GM21526 (cell line): ENCODE measurements at regions not wholly inside any gene's neighbourhood (a gene's known extent, or its start where the extent isn't known, plus 50 kb on each side); places are given as distances from the start of the nearest gene placed in this dataset.
"Not testable (repeated sequence)": the region's sequence is repeated elsewhere in the genome, so short reads cannot be mapped to it uniquely, and the experiment has no call there.

ENCODE experiments used
- ATAC-seq: cut with Tn5 transposase; IDR thresholded peaks from one replicate; pipeline ENCODE4 v1.9.1; 2021; ENCODE audit warnings: moderate library complexity; ENCODE audit not compliant: unreplicated experiment, low FRiP score

DNA sequence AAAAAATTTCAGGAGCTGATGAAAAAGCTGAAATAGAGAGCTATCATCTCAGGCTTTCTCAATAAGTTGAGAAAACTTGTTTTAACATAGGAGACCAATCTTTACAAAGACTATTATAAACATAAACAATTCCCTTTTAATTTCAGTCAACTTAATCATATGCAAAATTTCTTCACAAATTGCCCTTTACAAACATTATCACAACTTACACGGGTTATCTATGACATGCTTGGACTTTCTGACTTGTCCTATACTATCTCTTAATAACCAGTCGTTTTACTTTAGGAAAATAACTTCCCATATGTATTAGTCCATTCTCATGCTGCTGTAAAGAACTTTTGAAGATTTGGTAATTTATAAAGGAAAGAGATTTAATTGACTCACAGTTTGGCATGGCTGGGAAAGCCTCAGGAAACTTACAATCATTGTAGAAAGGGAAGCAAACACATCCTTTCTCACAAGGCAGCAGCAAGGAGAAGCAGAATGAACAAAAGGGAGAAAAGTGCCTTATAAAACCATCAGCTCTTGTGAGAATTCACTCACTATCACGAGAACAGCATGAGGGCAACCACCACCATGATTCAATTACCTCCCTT, 1583.7 kb upstream of the CELF4 start:
- no peak for ATAC-seq

DNA sequence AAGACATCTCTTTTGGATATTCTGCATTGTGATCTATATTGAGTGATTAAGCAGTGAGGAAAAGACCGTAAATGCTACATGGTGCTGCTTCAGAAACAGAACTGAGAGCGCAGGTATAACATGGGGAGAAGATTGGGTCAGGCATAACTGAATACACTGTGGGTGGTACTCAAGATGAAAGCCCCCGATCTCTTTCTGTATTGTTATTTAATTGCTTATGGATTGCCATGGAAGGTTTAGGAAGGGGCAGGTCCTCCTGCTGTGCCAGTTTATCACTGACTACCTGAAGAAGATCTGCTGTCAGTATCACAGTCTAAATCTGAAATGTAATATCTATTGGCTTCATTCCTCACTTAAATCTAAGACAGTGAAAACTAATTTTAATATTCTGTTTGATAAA, 1568.7 kb upstream of the CELF4 start:
- no peak for ATAC-seq

DNA sequence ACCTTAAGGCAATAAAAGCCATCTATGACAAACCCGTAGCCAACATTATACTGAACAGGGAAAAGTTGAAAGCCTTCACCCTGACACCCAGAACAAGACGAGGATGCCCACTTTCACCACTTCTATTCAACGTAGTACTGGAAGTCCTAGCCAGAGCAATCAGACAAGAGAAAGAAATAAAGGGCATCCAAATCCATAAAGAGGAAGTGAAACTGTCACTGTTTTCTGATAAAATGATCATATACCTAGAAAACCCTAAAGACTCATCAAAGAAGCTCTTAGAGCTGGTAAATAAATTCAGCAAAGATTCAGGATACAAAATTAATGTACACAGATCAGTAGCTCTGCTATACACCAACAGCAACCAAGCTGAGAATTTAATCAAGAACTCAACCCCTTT, 1561.9 kb upstream of the CELF4 start:
- not testable (repeated sequence) for ATAC-seq

- no peak for ATAC-seq
These were observed 1548.2 kb upstream of the CELF4 start for GRCh38 chr18:39113790-39114189.

DNA sequence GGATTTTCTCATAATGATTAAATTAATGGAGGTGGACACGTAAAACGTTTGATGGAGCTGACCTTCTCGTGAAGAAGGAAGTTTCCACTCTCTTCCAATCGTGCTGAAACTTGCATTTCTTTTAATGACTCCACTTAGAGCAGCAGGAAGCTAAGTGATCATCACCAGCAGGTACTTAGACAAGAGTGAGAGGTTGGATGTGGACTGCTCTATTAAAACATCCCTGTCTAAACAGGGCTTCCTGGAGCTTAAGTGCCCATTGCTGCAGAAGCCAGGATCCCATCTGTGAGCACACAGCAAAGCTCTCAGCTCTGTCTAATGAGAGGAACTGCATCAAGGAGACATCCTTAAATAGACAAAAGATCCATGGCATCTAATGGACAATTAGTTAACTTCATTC, 1539.5 kb upstream of the CELF4 start:
- ATAC-seq = no peak

DNA sequence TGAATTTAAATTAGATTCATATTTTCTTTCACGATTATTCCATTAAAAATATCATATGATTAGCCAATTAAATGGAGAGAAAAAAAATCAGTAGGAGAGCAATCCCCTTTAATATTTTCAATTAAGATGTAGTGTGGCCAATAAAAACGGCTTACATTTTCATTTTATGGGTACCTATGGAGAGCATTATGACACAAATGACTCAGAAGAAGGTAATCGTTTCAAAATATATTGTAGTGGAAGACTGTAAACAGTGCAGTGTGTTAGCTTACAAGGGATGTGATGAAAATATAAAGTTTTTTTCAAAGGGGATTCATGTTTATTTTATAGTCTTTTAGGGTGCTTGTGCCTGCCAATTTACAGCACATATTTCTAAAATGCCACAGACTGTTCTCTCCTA, 1507.4 kb upstream of the CELF4 start:
- no peak for ATAC-seq

DNA sequence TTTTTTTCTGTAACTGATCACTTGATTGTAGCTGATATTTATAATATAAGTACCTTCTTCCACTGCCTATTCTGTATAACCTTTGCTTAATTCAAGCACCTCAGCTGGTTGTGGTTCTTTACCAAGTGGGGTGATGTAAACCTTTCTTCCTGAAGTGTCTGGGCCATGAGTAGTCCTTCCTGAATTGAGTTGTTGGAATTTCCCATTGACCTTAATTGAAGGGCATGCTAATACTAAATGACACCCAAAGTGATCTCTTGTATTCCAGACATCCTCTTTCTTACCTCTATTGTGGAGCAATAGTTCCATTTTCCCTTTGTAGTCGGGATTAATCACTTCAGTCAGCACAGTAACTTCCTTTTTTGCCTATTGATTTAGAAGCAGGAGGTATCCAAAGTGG, 1496.8 kb upstream of the CELF4 start:
- no peak for ATAC-seq

- ATAC-seq = no peak
These were observed 1492.9 kb upstream of the CELF4 start for GRCh38 chr18:39058386-39059000.

DNA sequence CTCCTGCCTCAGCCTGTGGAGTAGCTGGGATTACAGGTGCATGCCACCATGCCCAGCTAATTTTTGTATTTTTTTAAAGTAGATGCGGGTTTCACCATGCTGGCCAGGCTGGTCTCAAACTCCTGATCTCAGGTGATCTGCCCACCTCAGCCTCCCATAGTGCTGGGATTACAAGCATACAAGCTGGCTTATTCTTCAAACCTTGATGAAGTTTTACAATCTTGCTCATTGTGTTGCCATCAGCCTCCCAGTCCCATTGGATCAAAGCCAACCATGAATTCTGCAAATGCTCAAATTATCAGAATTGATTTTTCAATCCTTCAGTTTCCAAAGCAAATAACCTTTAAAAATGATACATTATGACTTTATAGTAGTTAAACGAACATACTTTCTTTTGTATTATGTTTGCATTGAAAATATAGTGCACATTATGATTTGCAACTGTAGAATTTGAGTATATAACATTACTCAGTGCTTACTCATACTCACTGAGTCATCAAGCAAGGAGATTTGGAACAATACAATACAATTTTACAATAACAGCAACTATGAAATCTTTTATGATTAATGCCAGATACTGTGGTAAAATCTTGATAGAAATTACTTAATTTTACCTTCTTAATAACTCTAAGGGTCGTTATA, 1491.9 kb upstream of the CELF4 start:
- ATAC-seq = no peak

DNA sequence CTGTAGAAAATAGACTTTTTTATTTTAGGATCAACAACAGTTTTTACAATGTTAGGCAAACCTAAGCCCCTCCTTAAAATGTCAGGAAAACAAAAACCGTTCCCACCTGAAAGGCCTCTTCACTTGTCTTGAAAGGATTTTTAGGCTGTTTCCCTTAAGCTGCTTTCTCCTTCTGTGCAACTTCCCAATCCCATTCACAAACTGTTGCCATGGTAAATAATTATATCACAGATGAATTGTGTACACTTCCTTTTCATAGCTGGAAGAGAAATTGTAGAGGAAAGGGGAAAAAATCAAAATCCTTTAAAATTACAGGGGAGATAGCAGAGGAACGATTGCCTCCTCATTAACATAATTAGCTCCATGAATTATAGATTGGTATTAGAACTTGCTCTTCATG, 1488.0 kb upstream of the CELF4 start:
- no peak for ATAC-seq

DNA sequence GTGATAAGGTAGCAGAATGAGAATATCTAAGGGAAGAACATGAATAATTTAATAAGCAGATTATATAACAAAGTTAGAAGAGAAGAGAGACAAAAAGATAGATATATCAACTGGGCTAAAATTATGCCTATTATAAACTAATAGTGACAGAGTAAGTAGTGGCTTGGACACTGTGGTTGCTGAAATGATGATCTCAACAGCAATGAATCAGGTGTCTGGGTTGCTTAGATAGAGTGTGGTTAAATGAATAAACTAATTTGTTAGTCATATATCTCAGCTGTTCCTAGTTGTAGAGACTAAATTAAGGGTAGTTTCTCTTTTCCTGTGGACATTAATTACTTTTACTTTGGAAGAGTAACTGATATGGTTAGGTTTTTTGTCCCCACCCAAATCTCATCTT, 1485.4 kb upstream of the CELF4 start:
- no peak for ATAC-seq

GRCh38 chr18:39039813-39040212, 1474.2 kb upstream of the CELF4 start:
- no peak for ATAC-seq

DNA sequence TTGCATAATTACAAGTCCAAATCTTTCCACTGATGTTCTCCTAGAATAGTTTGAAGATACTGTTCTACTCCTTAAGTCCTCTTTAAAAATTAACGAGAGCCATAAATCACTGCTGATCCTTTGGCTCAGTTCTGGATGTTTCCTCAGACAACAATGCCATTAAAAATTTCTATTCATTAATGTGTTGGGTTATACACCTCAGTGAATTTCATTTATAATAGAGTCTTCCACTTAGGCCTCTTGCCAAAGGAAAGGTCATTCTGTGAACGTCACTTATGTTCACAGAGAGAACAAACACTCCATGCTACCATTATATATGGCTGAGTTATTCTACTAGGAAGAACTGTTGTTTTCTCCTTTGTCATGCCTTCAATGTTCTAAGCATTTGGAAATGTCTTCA, 1472.3 kb upstream of the CELF4 start:
- no peak for ATAC-seq

GRCh38 chr18:39033312-39033711, 1467.7 kb upstream of the CELF4 start:
- ATAC-seq = no peak

- no peak for ATAC-seq
These were observed 1466.0 kb upstream of the CELF4 start for GRCh38 chr18:39031647-39032046.

GRCh38 chr18:39030124-39030655, 1464.6 kb upstream of the CELF4 start:
- no peak for ATAC-seq

DNA sequence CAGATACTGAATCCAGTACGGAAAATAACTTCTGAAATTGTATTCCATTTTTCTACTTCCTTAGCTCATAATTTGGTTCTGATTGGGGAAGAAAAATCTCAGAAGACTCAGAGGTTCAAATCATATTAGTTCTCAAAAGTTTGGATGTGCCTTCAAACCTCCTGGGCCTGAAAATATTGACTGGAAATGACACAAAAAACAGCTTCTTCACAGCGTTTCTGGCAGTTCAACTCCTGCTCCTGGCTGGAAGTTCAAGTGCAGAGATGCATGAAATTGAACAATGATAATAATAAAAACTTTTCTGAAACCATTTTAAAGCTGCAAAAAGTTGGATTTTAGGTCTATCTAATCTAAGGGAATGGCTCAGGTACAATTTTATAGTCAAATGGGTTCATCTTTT, 1459.9 kb upstream of the CELF4 start:
- no peak for ATAC-seq

- ATAC-seq = no peak
These were observed 1454.4 kb upstream of the CELF4 start for GRCh38 chr18:39019989-39020388.

DNA sequence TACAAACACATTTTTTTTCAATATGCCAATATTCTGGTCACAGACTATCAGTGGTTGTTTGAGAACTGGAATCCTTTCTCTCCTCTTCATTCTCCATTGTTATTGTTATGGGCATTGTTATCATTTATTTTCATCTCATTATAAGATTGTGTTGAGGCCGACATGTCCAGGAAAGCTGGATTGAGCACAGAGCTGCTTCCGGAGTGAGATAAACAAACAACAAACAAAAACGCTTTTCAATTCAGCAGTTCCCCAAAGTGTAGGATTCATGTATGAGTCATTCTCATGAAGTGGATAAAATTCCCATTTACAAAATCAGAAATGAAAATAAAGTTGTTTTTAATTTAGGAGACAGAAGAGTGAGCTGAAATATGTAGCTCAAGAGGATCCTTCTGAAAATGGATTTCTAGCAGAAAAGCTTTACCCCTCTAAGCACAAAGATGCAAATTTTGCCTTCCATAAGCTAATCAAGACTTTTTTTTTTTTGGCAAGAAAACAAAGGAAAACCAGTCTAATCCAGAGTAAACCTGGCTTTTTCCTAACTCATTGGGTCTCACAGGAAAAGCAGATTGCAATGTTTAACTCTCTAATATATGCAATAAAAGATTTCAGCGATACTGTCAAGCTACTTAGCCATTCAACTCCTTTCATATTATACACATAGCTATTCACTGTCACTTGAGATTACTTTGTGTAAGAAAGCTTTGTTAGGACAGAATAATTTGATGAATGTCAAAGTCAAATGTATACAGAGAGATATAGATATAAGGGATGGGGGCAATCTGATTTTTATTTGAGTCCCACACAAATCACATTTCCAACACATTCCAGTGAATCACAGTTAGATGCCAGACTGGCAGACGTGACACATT, 1441.7 kb upstream of the CELF4 start:
- no peak for ATAC-seq

DNA sequence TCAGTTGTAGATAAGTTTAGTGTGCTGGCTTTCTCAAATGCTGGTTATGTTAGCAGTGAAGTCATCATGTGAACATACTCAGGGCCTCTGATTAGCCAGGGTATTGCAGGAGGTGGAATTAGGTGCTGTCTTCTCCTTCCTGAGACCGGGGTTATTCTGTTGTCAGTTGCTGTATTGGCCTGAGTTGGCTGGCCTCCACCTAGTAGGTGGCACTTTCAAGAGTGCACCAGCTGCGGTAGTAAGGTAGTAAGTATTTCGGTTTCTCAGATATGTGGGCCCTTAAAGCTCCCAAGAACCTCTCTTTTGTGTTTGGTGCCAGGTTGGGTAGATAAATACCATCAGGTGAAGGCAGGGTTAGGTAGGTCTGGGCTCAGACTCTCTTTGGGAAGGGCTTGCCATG, 1430.5 kb upstream of the CELF4 start:
- no peak for ATAC-seq

DNA sequence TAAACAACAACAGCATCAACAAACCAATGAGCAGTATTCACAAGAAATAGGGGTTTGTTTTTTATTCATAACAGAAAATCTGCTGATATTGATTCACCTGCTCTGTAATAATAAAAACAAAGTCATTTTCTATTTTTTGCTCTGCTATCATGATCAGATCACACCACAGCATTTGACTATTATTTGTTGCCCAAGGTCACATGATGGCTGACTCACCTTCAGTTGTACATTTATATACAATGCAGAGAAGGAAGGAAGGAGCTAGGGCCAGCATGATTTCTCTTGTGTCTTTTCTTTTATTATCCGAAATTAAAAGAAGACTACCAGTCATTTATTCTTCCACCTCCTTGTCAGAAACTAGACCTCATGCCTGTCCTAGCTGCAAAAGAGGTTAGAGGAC, 1427.7 kb upstream of the CELF4 start:
- ATAC-seq = no peak
